LNCaP clone FGC (cell line): ENCODE measurements at regions not wholly inside any gene's neighbourhood (a gene's known extent, or its start where the extent isn't known, plus 50 kb on each side); places are given as distances from the start of the nearest gene placed in this dataset.
"Not testable (repeated sequence)": the region's sequence is repeated elsewhere in the genome, so short reads cannot be mapped to it uniquely, and the experiment has no call there.

Source experiments
- DNase-seq: peaks from one replicate; pipeline ENCODE4 v3.0.0-alpha.2; 2011; ENCODE audit warnings: low read depth
- H3K4me3 ChIP-seq: 2 replicates; pipeline ENCODE4 v1.5.1; 2011; ENCODE audit warnings: mild to moderate bottlenecking, low read depth, low read length, control low read depth
- CTCF ChIP-seq: IDR thresholded peaks from 2 replicates; pipeline ENCODE4 v1.5.1; 2012; ENCODE audit warnings: mild to moderate bottlenecking; ENCODE audit not compliant: control insufficient read depth, insufficient read depth; ENCODE audit errors: extremely low read depth

DNA sequence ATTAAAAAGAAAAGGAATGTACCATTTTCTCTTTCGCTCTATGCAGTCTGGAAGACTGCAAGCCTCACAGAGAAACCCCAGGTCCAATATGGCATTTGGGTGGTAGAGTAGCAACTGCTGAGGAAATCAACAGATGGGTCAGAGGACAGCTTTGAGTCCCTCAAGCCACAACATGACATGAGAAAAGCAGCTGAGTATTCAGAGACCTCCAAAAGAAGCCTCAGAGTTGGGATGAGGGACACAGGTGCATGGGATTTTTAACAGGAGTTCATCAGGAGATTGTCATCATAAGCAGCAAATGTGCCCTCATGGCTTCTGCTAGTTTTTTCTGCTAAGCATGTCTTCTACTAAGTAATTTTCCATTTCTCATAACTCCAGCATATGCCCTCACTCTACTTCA is 111.6 kb downstream of the BLID start:
- DNase-seq, result no peak
- H3K4me3 ChIP-seq, result no peak overlapping the region
- TF ChIP-seq CTCF, result no peak

DNA sequence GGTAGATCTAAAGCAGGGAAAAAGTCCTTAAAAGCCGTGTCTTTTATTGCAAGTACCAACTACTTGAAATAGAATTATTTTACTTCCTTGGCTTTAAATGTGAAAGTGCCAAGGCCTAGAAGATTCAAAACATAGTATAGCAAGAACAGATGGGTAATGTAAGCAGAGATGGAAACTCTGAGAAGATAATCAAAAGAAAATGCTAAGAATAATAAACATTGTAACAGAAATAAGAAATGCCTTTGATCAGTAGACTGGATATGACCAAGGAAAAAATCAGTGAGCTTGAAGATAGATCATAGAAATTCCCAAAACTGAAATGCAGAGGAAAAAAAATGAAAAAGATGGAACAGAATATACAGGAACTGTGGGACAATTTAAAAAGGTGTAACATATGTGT is 113.1 kb downstream of the BLID start:
- H3K4me3 ChIP-seq, result no peak overlapping the region
- DNase-seq, result no peak
- no peak for TF ChIP-seq CTCF

GRCh38 chr11:122002047-122002446 is 114.0 kb downstream of the BLID start:
- DNase-seq, result no peak
- no peak for TF ChIP-seq CTCF
- H3K4me3 ChIP-seq, result no peak overlapping the region

DNA sequence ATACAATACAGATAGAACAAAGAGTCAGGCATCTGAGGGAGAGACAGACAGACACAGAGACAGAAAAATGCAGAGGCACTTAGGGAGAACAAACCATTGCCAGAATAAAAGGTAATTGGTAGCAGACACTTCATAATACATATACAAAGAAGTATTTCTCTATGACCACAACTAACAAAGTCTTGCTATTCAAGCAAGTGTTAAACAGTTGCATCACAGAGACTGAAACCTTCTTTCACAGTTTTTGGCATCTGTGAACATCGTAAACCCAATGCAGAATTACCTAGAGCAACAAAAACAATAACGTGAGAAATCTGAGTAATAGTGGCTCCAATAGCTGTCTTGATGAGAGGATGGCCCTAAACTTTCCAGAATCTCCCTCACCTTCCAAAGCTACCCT is 116.4 kb downstream of the BLID start:
- H3K4me3 ChIP-seq, result no peak overlapping the region
- DNase-seq, result no peak
- no peak for TF ChIP-seq CTCF

DNA sequence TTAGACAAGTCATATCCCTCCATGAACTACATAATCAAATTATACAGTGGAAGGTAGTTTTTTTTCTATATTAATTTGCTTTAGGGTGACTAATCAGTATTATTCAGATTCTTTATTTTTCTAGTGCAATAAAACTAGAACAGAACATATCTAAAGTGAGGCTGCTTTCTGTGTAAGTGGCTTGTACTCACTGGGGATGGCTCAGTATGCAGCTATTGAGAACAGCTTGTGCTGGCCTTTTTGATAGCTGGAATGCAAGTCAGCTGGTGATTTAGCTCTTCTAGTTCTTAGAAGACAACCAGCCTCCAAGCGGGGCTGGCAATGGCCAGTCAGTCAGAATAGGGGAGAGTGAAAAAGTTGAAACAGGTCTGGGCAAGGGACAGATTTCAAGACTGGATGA is 119.4 kb downstream of the BLID start:
- TF ChIP-seq CTCF, result no peak
- H3K4me3 ChIP-seq, result no peak overlapping the region
- DNase-seq, result no peak

GRCh38 chr11:121983901-121984300 is 132.1 kb downstream of the BLID start:
- no peak for DNase-seq
- H3K4me3 ChIP-seq, result no peak overlapping the region
- TF ChIP-seq CTCF, result no peak

DNA sequence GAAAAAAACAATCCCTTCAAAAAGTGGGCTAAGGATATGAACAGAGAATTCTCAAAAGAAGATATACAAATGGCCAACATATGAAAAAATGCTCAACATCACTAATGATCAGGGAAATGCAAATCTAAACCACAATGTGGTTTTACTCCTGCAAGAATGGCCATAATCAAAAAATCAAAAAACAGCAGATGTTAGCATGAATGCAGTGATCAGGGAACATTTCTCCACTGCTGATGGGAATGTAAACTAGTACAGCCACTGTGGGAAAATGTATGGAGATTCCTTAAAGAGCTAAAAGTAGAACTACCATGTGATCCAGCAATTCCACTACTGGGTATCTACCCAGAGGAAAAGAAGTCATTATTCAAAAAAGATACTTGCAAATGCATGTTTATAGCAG is 138.1 kb downstream of the BLID start:
- H3K4me3 ChIP-seq, DNase-seq: not testable (repeated sequence)

- DNase-seq, result no peak
- no peak overlapping the region for H3K4me3 ChIP-seq
- TF ChIP-seq CTCF, result no peak
Measured at GRCh38 chr11:121968638-121969037, 147.4 kb downstream of the BLID start.
